NCI-H748 treated with DMSO at 0.1 percent for 48 hours (cell line): ENCODE measurements at regions not wholly inside any gene's neighbourhood (a gene's known extent, or its start where the extent isn't known, plus 50 kb on each side); places are given as distances from the start of the nearest gene placed in this dataset.

ENCODE experiments used
- DNase-seq: peaks from one replicate; lab custom pipeline; 2025; lab: John Stamatoyannopoulos, UW

DNA sequence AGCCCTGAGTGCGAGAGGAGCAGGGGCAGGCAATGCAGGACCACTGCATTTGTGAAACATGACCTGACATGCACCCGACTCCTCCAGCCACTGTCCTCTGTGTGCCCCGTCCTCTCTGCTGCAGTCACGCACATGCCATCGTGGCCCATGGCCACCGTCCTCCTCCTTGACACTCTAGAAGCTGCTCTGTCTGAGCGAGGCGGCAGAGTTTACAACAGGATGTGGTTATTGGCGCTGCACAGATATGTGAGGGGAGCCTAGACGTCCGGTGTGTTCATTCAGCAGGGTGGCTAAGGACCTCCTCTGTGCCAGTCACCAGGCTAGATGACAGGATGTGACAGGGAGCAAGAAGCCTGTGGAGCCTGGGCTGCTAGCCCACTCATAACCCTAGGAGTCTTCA is 277.8 kb downstream of the FOXO1 start:
- no peak for DNase-seq

DNA sequence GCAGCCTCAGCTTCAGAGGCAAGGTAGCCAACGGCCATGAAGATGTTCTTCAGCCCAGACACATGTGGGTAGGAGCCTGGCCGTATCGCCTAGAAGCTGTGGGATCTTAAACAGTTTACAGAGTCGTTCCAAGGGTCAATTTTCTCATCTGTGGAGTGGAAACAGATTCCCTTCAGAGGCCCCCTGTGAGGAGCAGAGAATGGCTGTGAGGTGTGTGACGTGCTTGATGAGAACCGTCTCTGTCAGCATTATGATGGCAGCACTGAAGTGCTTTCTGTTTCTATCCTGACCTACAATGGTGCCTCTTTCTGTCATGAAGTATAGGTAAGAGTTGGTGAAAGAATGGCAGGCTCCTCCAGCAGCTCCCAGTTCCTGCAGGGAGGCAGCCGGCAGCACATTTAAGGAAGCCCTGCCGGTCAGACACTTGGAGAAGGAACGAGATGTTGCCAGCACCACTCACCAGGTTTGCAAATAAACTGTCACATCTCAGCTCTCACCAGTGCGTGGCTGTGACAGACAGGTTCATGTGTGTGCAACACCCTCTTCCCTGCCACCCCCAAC is 277.3 kb downstream of the FOXO1 start:
- no peak for DNase-seq

- DNase-seq: no peak
Measured at GRCh38 chr13:40390401-40390916, 276.0 kb downstream of the FOXO1 start.

DNA sequence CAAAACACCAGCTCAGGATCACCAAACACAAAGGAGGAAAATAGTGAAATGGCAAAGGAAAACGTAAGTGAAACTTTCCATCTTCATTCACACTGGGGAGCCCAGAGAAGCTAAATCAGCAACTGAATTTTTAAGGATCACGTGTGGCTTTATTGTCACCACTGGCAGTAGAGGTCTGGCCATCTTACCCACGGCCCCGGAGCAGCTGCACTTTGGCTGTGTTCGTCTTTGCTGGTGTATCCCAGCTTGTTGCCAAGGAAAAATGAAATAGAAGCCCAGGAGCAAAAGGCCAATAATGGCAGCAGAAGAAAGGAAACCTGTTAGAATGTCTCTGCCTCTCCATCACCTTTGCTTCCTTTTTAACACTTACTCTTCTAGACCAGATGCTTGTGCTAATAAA is 274.7 kb downstream of the FOXO1 start:
- no peak for DNase-seq

GRCh38 chr13:40394304-40394985 is 272.0 kb downstream of the FOXO1 start:
- no peak for DNase-seq

- DNase-seq: no peak
Measured at GRCh38 chr13:40398065-40398464, 268.4 kb downstream of the FOXO1 start.

GRCh38 chr13:40399756-40400155 is 266.7 kb downstream of the FOXO1 start:
- DNase-seq: no peak

- no peak for DNase-seq
Measured at GRCh38 chr13:40401911-40402776, 264.3 kb downstream of the FOXO1 start.

DNA sequence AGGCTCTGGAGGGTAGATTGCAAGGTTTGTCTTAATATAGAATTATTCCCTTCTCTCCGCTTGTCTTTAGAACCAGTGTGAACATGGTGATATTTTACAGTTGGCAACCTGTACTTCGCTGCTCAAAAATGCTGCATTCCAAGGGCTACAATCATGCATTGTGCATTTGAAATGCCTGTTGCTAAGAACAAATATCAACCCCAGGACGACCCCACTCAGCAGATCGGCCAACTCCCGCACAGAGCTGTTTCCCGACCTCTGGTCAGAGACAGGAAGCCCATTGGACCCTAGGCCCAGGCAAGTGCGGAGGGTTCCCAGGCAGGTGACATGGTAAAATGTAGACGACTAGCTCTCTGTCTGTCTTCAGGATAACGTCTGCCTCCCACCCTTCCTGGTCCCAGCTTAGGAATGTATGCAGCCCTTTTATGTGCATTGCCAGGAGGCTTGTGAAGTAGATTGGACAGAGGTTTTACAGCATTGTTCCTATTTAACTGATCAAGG is 263.5 kb downstream of the FOXO1 start:
- DNase-seq: no peak

GRCh38 chr13:40403509-40404241 is 262.8 kb downstream of the FOXO1 start:
- DNase-seq: no peak

DNA sequence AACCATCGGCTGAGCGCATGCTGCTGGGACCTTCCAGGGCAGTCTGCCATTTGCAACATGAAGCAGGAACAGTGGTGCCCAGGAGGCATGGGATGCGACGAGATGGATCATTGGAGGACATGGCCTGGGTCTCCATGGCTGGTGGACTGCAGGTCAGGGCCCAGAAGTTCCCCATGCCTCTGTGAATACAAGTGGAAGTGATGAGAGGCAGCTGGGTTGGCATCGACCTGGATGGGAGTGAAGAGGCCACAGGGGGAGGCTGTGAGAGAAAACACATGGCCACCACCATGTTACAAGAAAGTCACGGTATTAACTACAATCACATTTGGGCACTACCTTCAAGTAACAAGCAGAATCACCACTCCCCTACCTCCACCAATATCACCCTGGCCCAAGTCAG is 262.0 kb downstream of the FOXO1 start:
- no peak for DNase-seq

DNA sequence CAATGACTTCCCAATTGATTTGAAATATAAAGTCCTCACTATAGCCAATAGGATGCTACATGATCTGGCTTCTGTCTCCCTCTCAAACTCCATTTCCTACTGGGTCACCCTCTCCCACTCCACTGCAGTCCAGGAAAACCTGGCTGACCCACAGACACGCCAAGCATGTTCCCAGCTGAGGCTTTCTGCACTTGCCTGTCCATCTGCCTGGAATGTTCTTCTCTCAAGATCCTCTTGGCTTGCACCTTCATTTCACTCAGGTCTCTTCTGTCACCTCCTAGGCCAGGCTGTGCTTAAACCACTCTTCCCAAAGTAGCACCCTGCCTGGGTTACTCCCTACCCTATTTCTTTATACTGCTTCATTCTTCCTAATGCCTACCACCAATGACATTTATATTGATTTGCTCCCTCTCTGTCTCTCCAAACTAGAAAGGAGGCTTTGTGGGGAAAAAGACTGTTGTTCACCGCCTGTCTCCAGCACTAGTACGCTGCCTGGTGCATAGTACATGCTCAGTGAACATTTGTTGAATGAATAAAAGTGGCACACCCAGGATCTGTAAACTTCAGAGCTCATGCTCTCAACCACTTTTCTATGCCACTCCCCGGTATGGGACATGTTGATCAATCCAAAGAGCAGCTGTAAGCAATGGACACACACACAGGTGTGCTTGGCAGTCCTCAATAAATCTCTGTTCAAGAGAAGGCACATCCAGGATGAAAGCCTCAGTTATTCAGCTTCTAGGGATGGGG is 261.3 kb downstream of the FOXO1 start:
- DNase-seq: no peak

GRCh38 chr13:40406405-40407120 is 259.9 kb downstream of the FOXO1 start:
- DNase-seq: no peak

DNA sequence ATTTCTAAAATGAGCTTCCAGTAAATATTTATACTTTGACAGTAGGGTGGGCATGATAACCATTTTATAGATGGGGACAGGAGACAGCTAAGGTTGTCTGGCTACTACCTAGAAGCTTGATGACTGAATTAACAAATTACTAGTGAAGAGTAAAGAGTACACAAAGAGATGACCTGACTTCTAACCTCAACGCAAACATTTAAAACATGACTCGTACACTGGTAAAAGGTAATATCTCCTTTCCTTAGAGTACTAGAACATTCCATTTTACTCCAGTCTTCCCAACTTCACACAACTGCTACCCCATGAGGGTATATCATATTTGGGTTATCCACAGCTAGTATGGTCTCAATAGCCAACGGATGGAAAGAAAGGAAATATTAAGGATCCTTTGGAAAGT is 258.9 kb downstream of the FOXO1 start:
- DNase-seq: no peak

GRCh38 chr13:40408602-40409001 is 257.8 kb downstream of the FOXO1 start:
- no peak for DNase-seq

GRCh38 chr13:40409278-40409677 is 257.2 kb downstream of the FOXO1 start:
- no peak for DNase-seq

DNA sequence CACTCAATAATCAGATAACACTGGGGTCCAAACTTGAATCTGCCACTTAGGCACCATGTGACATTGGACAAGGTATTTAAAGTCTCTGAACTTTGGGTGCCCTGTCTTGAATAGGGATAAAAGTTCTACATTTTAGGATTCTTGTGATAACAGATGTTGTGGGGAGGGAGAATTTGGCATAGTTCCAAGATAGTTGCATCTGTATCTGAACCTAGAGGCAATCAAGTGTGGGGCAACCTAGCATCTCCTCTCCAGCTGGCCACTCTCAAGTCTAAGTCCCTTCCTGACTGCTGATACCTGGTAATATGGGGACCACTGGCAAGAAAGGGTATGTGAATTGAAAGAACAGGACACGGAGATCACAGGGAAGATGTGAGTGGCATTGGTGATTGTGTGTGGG is 256.1 kb downstream of the FOXO1 start:
- no peak for DNase-seq

GRCh38 chr13:40420160-40420740 is 246.2 kb downstream of the FOXO1 start:
- DNase-seq: no peak

- DNase-seq: no peak
Measured at GRCh38 chr13:40422588-40423235, 243.7 kb downstream of the FOXO1 start.

DNA sequence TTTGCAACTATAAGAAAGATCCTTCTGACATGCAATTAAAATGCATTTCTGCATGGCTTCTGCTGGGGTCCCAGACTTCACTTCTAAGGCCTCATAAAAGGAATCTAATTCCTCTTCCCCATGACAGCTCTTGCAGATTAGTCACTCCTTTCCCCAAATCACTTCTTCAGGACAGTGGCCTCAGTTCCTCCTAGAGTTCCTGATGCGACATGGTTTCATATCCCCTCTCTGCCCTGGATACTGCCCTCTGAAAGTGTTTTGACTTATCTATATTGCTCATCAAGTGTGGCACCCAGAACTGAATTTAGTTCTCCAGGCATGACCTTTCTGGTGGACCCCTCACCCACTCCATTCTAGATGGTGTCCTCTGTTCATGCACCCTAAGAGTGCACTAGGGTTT is 238.1 kb downstream of the FOXO1 start:
- no peak for DNase-seq
